Lower lobe of right lung (tissue), 2 donors: ENCODE measurements at regions not wholly inside any gene's neighbourhood (a gene's known extent, or its start where the extent isn't known, plus 50 kb on each side); places are given as distances from the start of the nearest gene placed in this dataset.

Experiments used
- ATAC-seq, 2 donors: fragments of 200-7000 bp; cut with Tn5 transposase; one replicate each; pipeline ENCODE4 v1.9.1; 2020 to 2022; ENCODE audit warnings: mild to moderate bottlenecking in 2 of 2, moderate library complexity in 2 of 2
- DNase-seq: peaks from one replicate; pipeline ENCODE4 v3.0.0-alpha.2; 2020
- H3K27ac ChIP-seq: fragments of 200-600 bp; one replicate; pipeline ENCODE4 v1.8.0; 2022
- H3K27me3 ChIP-seq: fragments of 200-600 bp; one replicate; pipeline ENCODE4 v1.8.0; 2022; ENCODE audit warnings: low read depth
- H3K36me3 ChIP-seq: fragments of 200-600 bp; one replicate; pipeline ENCODE4 v1.8.0; 2022; ENCODE audit warnings: mild to moderate bottlenecking
- H3K4me1 ChIP-seq: fragments of 200-600 bp; one replicate; pipeline ENCODE4 v1.8.0; 2022
- H3K4me3 ChIP-seq: fragments of 200-600 bp; one replicate; pipeline ENCODE4 v1.8.0; 2022; ENCODE audit warnings: mild to moderate bottlenecking
- H3K9me3 ChIP-seq: fragments of 200-600 bp; one replicate; pipeline ENCODE4 v1.8.0; 2022
- CTCF ChIP-seq: fragments of 200-600 bp; IDR thresholded peaks from one replicate; pipeline ENCODE4 v1.8.0; 2022; ENCODE audit warnings: antibody characterized with exemption, mild to moderate bottlenecking
- intact Hi-C: fragments of 100-400 bp; cut with DNase I; formaldehyde crosslinking; loops from one replicate; pipeline ENCODE4 v1.11.0; 2022
- donor health status: DM: no; HTN: yes; CAD: no; lungs with severe emphysema.

- DNase-seq (no peak), ATAC-seq (no peak)
- Histone ChIP-seq H3K36me3 (no peaks in the 10 kb centered on the region), H3K27ac (no peak overlapping the region), H3K4me1 (no peaks in the 10 kb centered on the region), H3K27me3 (no peaks in the 10 kb centered on the region), H3K9me3 (no peaks in the 10 kb centered on the region), H3K4me3 (no peak overlapping the region)
- no peak for TF ChIP-seq CTCF
- intact Hi-C loops, result no loop called here
Measured at GRCh38 chr5:18264126-18264882, 630.0 kb downstream of the TAF11L14 start.

- intact Hi-C loops, result no loop called here
- no peaks in the 10 kb centered on the region for H3K36me3 ChIP-seq
- no peaks in the 10 kb centered on the region for H3K4me1 ChIP-seq
- DNase-seq, result no peak
- no peaks in the 10 kb centered on the region for H3K27me3 ChIP-seq
- ATAC-seq, result no peak
- no peak for TF ChIP-seq CTCF
- H3K4me3 ChIP-seq, result no peak overlapping the region
- no peaks in the 10 kb centered on the region for H3K9me3 ChIP-seq
- no peak overlapping the region for H3K27ac ChIP-seq
Measured at GRCh38 chr5:18270635-18271338, 636.5 kb downstream of the TAF11L14 start.

- no peak for ATAC-seq
Measured at GRCh38 chr5:18276939-18277338, 642.7 kb downstream of the TAF11L14 start.

GRCh38 chr5:18281947-18282581, 647.8 kb downstream of the TAF11L14 start:
- intact Hi-C loops, result no loop called here
- Histone ChIP-seq H3K36me3 (no peaks in the 10 kb centered on the region), H3K9me3 (no peaks in the 10 kb centered on the region), H3K4me3 (no peak overlapping the region), H3K27ac (no peak overlapping the region), H3K27me3 (no peaks in the 10 kb centered on the region), H3K4me1 (no peaks in the 10 kb centered on the region)
- peak; percentile 48 for TF ChIP-seq CTCF
- DNase-seq, result no peak
- peak in 1 of 2 donors; percentile 54 for ATAC-seq

More at GRCh38 chr5:18276939-18277338, 642.7 kb downstream of the TAF11L14 start:
- intact Hi-C loops, result no loop called here
- Histone ChIP-seq H3K27me3 (no peaks in the 10 kb centered on the region), H3K4me3 (no peak overlapping the region), H3K27ac (no peak overlapping the region), H3K36me3 (no peaks in the 10 kb centered on the region), H3K9me3 (no peaks in the 10 kb centered on the region), H3K4me1 (no peaks in the 10 kb centered on the region)
- no peak for TF ChIP-seq CTCF
- DNase-seq, result no peak

GRCh38 chr5:18285257-18285656, 651.0 kb downstream of the TAF11L14 start:
- H3K27me3 ChIP-seq, result no peaks in the 10 kb centered on the region
- H3K27ac ChIP-seq, result no peak overlapping the region
- H3K36me3 ChIP-seq, result no peaks in the 10 kb centered on the region
- TF ChIP-seq CTCF, result no peak
- no peak for ATAC-seq
- intact Hi-C loops, result no loop called here
- H3K4me3 ChIP-seq, result no peak overlapping the region
- no peaks in the 10 kb centered on the region for H3K9me3 ChIP-seq
- no peaks in the 10 kb centered on the region for H3K4me1 ChIP-seq
- DNase-seq, result no peak
